ENCODE measurements at regions not wholly inside any gene's neighbourhood (a gene's known extent, or its start where the extent isn't known, plus 50 kb on each side); places are given as distances from the start of the nearest gene placed in this dataset.

- no peaks in the 10 kb centered on the region for H4K20me1 ChIP-seq (ENCODE audit: insufficient read depth)
- no peaks in the 10 kb centered on the region for H3K9me3 ChIP-seq (ENCODE audit: control insufficient read depth in 1 of 2, insufficient read depth in 1 of 2, low read depth in 1 of 2, low read length in 2 of 2)
- TF ChIP-seq CTCF (IDR thresholded peaks at IDR 0.05 in 2 of 3, conservative IDR thresholded peaks at IDR 0.05 in 1 of 3; ENCODE audit: borderline replicate concordance in 1 of 3, insufficient read depth in 1 of 3, low read depth in 2 of 3, low read length in 2 of 3), result no peak
- no peak for TF ChIP-seq ELF1 (IDR thresholded peaks at IDR 0.05; ENCODE audit: borderline replicate concordance, low read depth)
- TF ChIP-seq RAD21 (IDR thresholded peaks at IDR 0.05; ENCODE audit: low read depth), result no peak
- no peak for TF ChIP-seq FOSL1 (IDR thresholded peaks at IDR 0.05; ENCODE audit: low read depth)
- TF ChIP-seq SP1 (IDR thresholded peaks at IDR 0.05; ENCODE audit: low read depth), result no peak
- TF ChIP-seq CEBPB (IDR thresholded peaks at IDR 0.05; ENCODE audit: low read depth), result no peak
- TF ChIP-seq REST (IDR thresholded peaks at IDR 0.05; ENCODE audit: low read depth), result no peak
- no peak for TF ChIP-seq ATF3 (IDR thresholded peaks at IDR 0.05)
- no peak for TF ChIP-seq ZNF274 (IDR thresholded peaks at IDR 0.05; ENCODE audit: low read depth, low read length)
- no peak for TF ChIP-seq EZH2 (IDR thresholded peaks at IDR 0.05)
- RAD21 ChIA-PET (ENCODE audit: low non-redundant PET in 1 of 2, low total read pairs in 2 of 2, uncharacterized antibody in 2 of 2, unreplicated experiment in 2 of 2), result no interaction called here
- POLR2A ChIA-PET, result no interaction called here
- H3K9me2 ChIP-seq (ENCODE audit: insufficient read depth), result no peaks in the 10 kb centered on the region
- no peaks in the 10 kb centered on the region for H3K36me3 ChIP-seq (ENCODE audit: control insufficient read depth in 1 of 2, insufficient read depth in 2 of 2, low read length in 2 of 2)
- H3K4me1 ChIP-seq (ENCODE audit: control insufficient read depth in 1 of 2, insufficient read depth in 2 of 2, low read length in 2 of 2), result no peaks in the 10 kb centered on the region
- no peak overlapping the region for H3K27ac ChIP-seq (ENCODE audit: low read depth, low read length)
- peaks cover 15% of the 10 kb centered on the region; the same call in 1 of the 2 replicates for H3K27me3 ChIP-seq (ENCODE audit: insufficient read depth, low read length)
- intact Hi-C loops (cut with micrococcal nuclease), result no loop called here
- DNase-seq (ENCODE audit: low read depth, low spot score) (no peak), ATAC-seq (no peak)
- H3K4me3 ChIP-seq (replicated peaks in 1 of 2; ENCODE audit: low read depth in 1 of 2, low read length in 2 of 2), result no peak overlapping the region
- H3K9ac ChIP-seq (ENCODE audit: low read length), result no peak overlapping the region
- H3K4me2 ChIP-seq (ENCODE audit: low read length), result no peak overlapping the region
- H3K79me2 ChIP-seq (ENCODE audit: insufficient read depth, low read length), result no peaks in the 10 kb centered on the region
- CTCF ChIA-PET, result interaction anchor here (1.2 kb wide), 1 partner anchor 319 kb away, joined by 4 read pairs; no protein-coding TSS in a partner anchor
- no peak overlapping the region for H2AFZ ChIP-seq (ENCODE audit: low read depth, low read length, poor library complexity, severe bottlenecking)
- BruUV-seq (replicated peaks), result no TSS peak
These were observed 156.5 kb upstream of the RMST start for GRCh38 chr12:97306147-97306546.

Measured in HCT116 (cell line).